Liver (tissue), 8 donors: ENCODE measurements at regions not wholly inside any gene's neighbourhood (a gene's known extent, or its start where the extent isn't known, plus 50 kb on each side); places are given as distances from the start of the nearest gene placed in this dataset.

Experiments
- DNase-seq: peaks from one replicate; pipeline ENCODE4 v3.0.0-alpha.2; 2017; ENCODE audit warnings: low spot score
- H3K27ac ChIP-seq, 2 donors: one replicate each; pipeline ENCODE4 v1.7.0; 2013; ENCODE audit warnings: inconsistent platforms in 2 of 2, low read length in 2 of 2, control low read depth in 1 of 2, low read depth in 1 of 2, mild to moderate bottlenecking in 1 of 2
- H3K27me3 ChIP-seq, 4 donors: one replicate each; pipeline versions ENCODE4 v1.6.1 to v1.7.0; 2013; ENCODE audit warnings: low read length in 3 of 4, inconsistent platforms in 1 of 4, mild to moderate bottlenecking in 1 of 4, moderate library complexity in 1 of 4; ENCODE audit not compliant: control insufficient read depth in 4 of 4, insufficient read depth in 4 of 4
- H3K36me3 ChIP-seq, 4 donors: one replicate each; pipeline versions ENCODE4 v1.6.1 to v1.7.0; 2013; ENCODE audit warnings: low read length in 3 of 4, mild to moderate bottlenecking in 3 of 4, low read depth in 1 of 4, moderate library complexity in 1 of 4; ENCODE audit not compliant: control insufficient read depth in 4 of 4, insufficient read depth in 3 of 4
- H3K4me1 ChIP-seq, 4 donors: one replicate each; pipeline versions ENCODE4 v1.6.1 to v1.7.0; 2013; ENCODE audit warnings: low read length in 3 of 4, mild to moderate bottlenecking in 3 of 4, moderate library complexity in 1 of 4; ENCODE audit not compliant: control insufficient read depth in 4 of 4, insufficient read depth in 4 of 4
- H3K4me3 ChIP-seq, 3 donors: one replicate each; pipeline versions ENCODE4 v1.6.1 to v1.7.0; 2013; ENCODE audit warnings: low read length in 3 of 3, control low read depth in 1 of 3, low read depth in 1 of 3, mild to moderate bottlenecking in 1 of 3
- H3K9ac ChIP-seq, 2 donors: one replicate each; pipeline ENCODE4 v1.7.0; 2013; ENCODE audit warnings: low read length in 2 of 2, mild to moderate bottlenecking in 2 of 2, moderate library complexity in 2 of 2, control low read depth in 1 of 2, low read depth in 1 of 2
- H3K9me3 ChIP-seq, 4 donors: one replicate each; pipeline versions ENCODE4 v1.6.1 to v1.7.0; 2013; ENCODE audit warnings: low read length in 3 of 4; ENCODE audit not compliant: control insufficient read depth in 4 of 4
- CTCF ChIP-seq: fragments of 150-350 bp; IDR thresholded peaks from 2 replicates; pipeline ENCODE4 v1.5.1; 2017; ENCODE audit warnings: improper control_type of control experiment, low read depth, low read length; ENCODE audit not compliant: missing input control
- HNF4A ChIP-seq, 2 donors: conservative IDR thresholded peaks; 2 replicates each; pipeline ENCODE4 v1.6.1; 2016; ENCODE audit warnings: antibody characterized with exemption in 2 of 2, mild to moderate bottlenecking in 2 of 2
- HNF4G ChIP-seq: IDR thresholded peaks from 2 replicates; pipeline ENCODE4 v1.6.1; 2016; ENCODE audit warnings: antibody characterized with exemption
- JUND ChIP-seq, 2 donors: IDR thresholded peaks; 2 replicates each; pipeline ENCODE4 v1.6.1; 2016; ENCODE audit warnings: antibody characterized with exemption in 2 of 2
- MAX ChIP-seq: IDR thresholded peaks from 2 replicates; pipeline ENCODE4 v1.6.1; 2016; ENCODE audit warnings: antibody characterized with exemption
- RAD21 ChIP-seq, 2 donors: IDR thresholded peaks; 2 replicates each; pipeline ENCODE4 v1.6.1; 2016; ENCODE audit warnings: antibody characterized with exemption in 2 of 2, mild to moderate bottlenecking in 2 of 2
- REST ChIP-seq: IDR thresholded peaks from 2 replicates; pipeline ENCODE4 v1.6.1; 2016; ENCODE audit warnings: antibody characterized with exemption, mild to moderate bottlenecking
- TAF1 ChIP-seq: conservative IDR thresholded peaks from 2 replicates; pipeline ENCODE4 v1.6.1; 2016; ENCODE audit warnings: antibody characterized with exemption, mild to moderate bottlenecking
- WGBS: extraction: QIAGEN DNeasy Blood & Tissue Kit; methylation state at CpG from one replicate; pipeline ENCODE4 v1.1.7; 2013; 5-methylcytosine and 5-hydroxymethylcytosine counted together
- donor health status: healthy.
- donor health status: healthy.
- donor health status: healthy.
- donor health status: healthy.
- donor health status: healthy.

GRCh38 chrX:22536746-22537304 is 264.1 kb downstream of the CBLL2 start:
- H3K27ac ChIP-seq: no peak overlapping the region
- TF ChIP-seq RAD21 (IDR thresholded peaks at IDR 0.05) (no peak), REST (no peak)
- peaks cover 0 to 4% (median 0%) of the 10 kb centered on the region in 4 donors for H3K9me3 ChIP-seq
- no peak for DNase-seq
- H3K4me1 ChIP-seq: no peaks in the 10 kb centered on the region
- peaks cover 0 to 2% (median 0%) of the 10 kb centered on the region in 4 donors for H3K27me3 ChIP-seq
- H3K36me3 ChIP-seq: no peaks in the 10 kb centered on the region
- no peak overlapping the region for H3K9ac ChIP-seq
- no peak overlapping the region for H3K4me3 ChIP-seq
- WGBS: 18% methylated on average over 5 of the region's 5 CpGs

GRCh38 chrX:22538580-22538979 is 265.9 kb downstream of the CBLL2 start:
- Histone ChIP-seq H3K4me3 (no peak overlapping the region), H3K4me1 (no peaks in the 10 kb centered on the region), H3K27me3 (peaks cover 0 to 2% (median 0%) of the 10 kb centered on the region in 4 donors), H3K9ac (no peak overlapping the region), H3K9me3 (peaks cover 0 to 4% (median 0%) of the 10 kb centered on the region in 4 donors), H3K27ac (no peak overlapping the region), H3K36me3 (no peaks in the 10 kb centered on the region)
- DNase-seq: no peak
- WGBS: 90% methylated on average over 4 of the region's 4 CpGs
- TF ChIP-seq REST (no peak), JUND (IDR thresholded peaks at IDR 0.05) (no peak), HNF4G (no peak)

- peaks cover 0 to 4% (median 0%) of the 10 kb centered on the region in 4 donors for H3K9me3 ChIP-seq
- H3K4me3 ChIP-seq: no peak overlapping the region
- 48% methylated on average over 5 of the region's 5 CpGs for WGBS
- H3K9ac ChIP-seq: no peak overlapping the region
- H3K36me3 ChIP-seq: no peaks in the 10 kb centered on the region
- peaks cover 0 to 2% (median 0%) of the 10 kb centered on the region in 4 donors for H3K27me3 ChIP-seq
- H3K4me1 ChIP-seq: no peaks in the 10 kb centered on the region
- no peak for DNase-seq
- H3K27ac ChIP-seq: no peak overlapping the region
- TF ChIP-seq HNF4A (conservative IDR thresholded peaks at IDR 0.05) (no peak), TAF1 (no peak), CTCF (no peak), JUND (IDR thresholded peaks at IDR 0.05) (no peak), MAX (no peak), REST (no peak)
Observed at GRCh38 chrX:22541926-22542325, 269.2 kb downstream of the CBLL2 start.
